K562 (cell line): ENCODE measurements at regions not wholly inside any gene's neighbourhood (a gene's known extent, or its start where the extent isn't known, plus 50 kb on each side); places are given as distances from the start of the nearest gene placed in this dataset.

Source experiments
- ATAC-seq: fragments of 200-7000 bp; cut with Tn5 transposase; 3 replicates; pipeline ENCODE4 v1.9.1; 2020; ENCODE audit warnings: moderate library complexity
- BruUV-seq: library from RNA; stranded (reverse); fragments of 400-500 nt; replicated peaks from 2 replicates; lab custom pipeline; 2021; lab: Mats Ljungman, UMichigan
- CTCF ChIA-PET: fragments of 300-600 bp; formaldehyde crosslinking; extraction: SDS; loops from one replicate; lab custom pipeline; 2021; ENCODE audit warnings: low intra/inter-chr PET ratio; lab: Yijun Ruan, JAX
- POLR2A ChIA-PET: fragments of 300-600, 350-650 bp; sonication (Branson Sonifier 250); formaldehyde crosslinking; extraction: SDS; loops from one replicate; lab custom pipeline; 2021; ENCODE audit warnings: antibody characterized with exemption, inconsistent platforms; lab: Yijun Ruan, JAX
- DNase-seq, 4 experiments: peaks; one replicate each; pipeline versions ENCODE4 v3.0.0 to v3.0.0-alpha.2; 2011 to 2018; ENCODE audit warnings: low spot score in 3 of 4, mixed read lengths in 3 of 4; ENCODE audit errors: extremely low read depth in 1 of 4
- FAIRE-seq: peaks from 2 replicates; lab custom pipeline; 2011; peaks lifted over from hg19 to GRCh38; lab: Jason Lieb, UNC
- H2AFZ ChIP-seq: 2 replicates; pipeline ENCODE4 v1.6.0; 2011; ENCODE audit warnings: low read depth, low read length, control low read depth, inconsistent platforms
- H3K27ac ChIP-seq: fragments of 200-600 bp; 3 replicates; pipeline ENCODE4 v1.8.0; 2011; ENCODE audit warnings: low read depth, mild to moderate bottlenecking, control low read depth, inconsistent platforms, low read length, moderate library complexity, mixed read lengths; ENCODE audit errors: extremely low read depth
- H3K27me3 ChIP-seq, 2 experiments: fragments of 300-600 bp in 1 of 2; 2 replicates in 1 of 2; 3 replicates in 1 of 2; pipeline versions ENCODE4 v1.6.0 to v1.8.0; 2011; ENCODE audit warnings: inconsistent platforms in 2 of 2, low read length in 2 of 2, mild to moderate bottlenecking in 1 of 2, mixed read lengths in 1 of 2, moderate library complexity in 1 of 2; ENCODE audit not compliant: control insufficient read depth in 2 of 2, insufficient read depth in 2 of 2
- H3K36me3 ChIP-seq: fragments of 300-600 bp; 3 replicates; pipeline ENCODE4 v1.8.0; 2011; ENCODE audit warnings: mild to moderate bottlenecking, low read length, inconsistent platforms; ENCODE audit not compliant: control insufficient read depth, insufficient read depth
- H3K4me1 ChIP-seq, 2 experiments: fragments of 200-600 bp in 1 of 2; replicated peaks in 1 of 2; 2 replicates in 1 of 2; 3 replicates in 1 of 2; pipeline versions ENCODE4 v1.5.1 to v1.8.0; 2011; ENCODE audit warnings: inconsistent platforms in 2 of 2, low read length in 2 of 2, mild to moderate bottlenecking in 1 of 2, mixed read lengths in 1 of 2, moderate library complexity in 1 of 2; ENCODE audit not compliant: control insufficient read depth in 2 of 2, insufficient read depth in 2 of 2
- H3K4me2 ChIP-seq: 2 replicates; pipeline ENCODE4 v1.6.1; 2011; ENCODE audit warnings: low read length, control low read depth, inconsistent platforms, mixed read lengths; ENCODE audit not compliant: insufficient read depth
- H3K4me3 ChIP-seq: fragments of 200-600 bp; sonication (generic), shearing (Covaris generic); 2 replicates; pipeline ENCODE4 v1.5.1; 2016; ENCODE audit warnings: control low read depth, inconsistent platforms
- H3K79me2 ChIP-seq: fragments of 200-600 bp; 3 replicates; pipeline ENCODE4 v1.8.0; 2011; ENCODE audit warnings: low read length, inconsistent platforms; ENCODE audit not compliant: control insufficient read depth, insufficient read depth
- H3K9ac ChIP-seq, 2 experiments: 2 replicates each; pipeline versions ENCODE4 v1.6.0 to v1.6.1; 2011; ENCODE audit warnings: low read depth in 2 of 2, low read length in 2 of 2, control low read depth in 1 of 2, inconsistent platforms in 1 of 2, mild to moderate bottlenecking in 1 of 2, mixed read lengths in 1 of 2; ENCODE audit not compliant: insufficient read depth in 1 of 2
- H3K9me1 ChIP-seq: one replicate; pipeline ENCODE4 v1.6.0; 2011; ENCODE audit warnings: inconsistent platforms, mild to moderate bottlenecking, low read length, moderate library complexity; ENCODE audit not compliant: control insufficient read depth, insufficient read depth
- H3K9me3 ChIP-seq: replicated peaks from 2 replicates; pipeline ENCODE4 v1.5.1; 2011; ENCODE audit warnings: low read depth, low read length, inconsistent platforms; ENCODE audit not compliant: control insufficient read depth, insufficient read depth
- H4K20me1 ChIP-seq: replicated peaks from 2 replicates; pipeline ENCODE4 v1.6.1; 2011; ENCODE audit warnings: low read length, inconsistent platforms, mixed read lengths; ENCODE audit not compliant: control insufficient read depth, insufficient read depth
- BRD4 ChIP-seq: fragments of 200-600 bp; sonication (generic); IDR thresholded peaks from 2 replicates; pipeline ENCODE4 v1.6.1; 2017; ENCODE audit warnings: inconsistent platforms
- CTCFL ChIP-seq: IDR thresholded peaks from 2 replicates; pipeline ENCODE4 v1.6.1; 2011; ENCODE audit warnings: borderline replicate concordance, low read depth, mild to moderate bottlenecking, moderate library complexity, low read length; ENCODE audit not compliant: insufficient read depth, poor library complexity, severe bottlenecking
- E2F3 ChIP-seq: fragments of 250-450 bp; sonication (Bioruptor Pico); IDR thresholded peaks from 2 replicates; pipeline ENCODE4 v1.4.0; 2020; ENCODE audit warnings: mild to moderate bottlenecking
- EP300 ChIP-seq: IDR thresholded peaks from 2 replicates; pipeline ENCODE4 v1.6.1; 2012; ENCODE audit warnings: low read length, improper control_type of control experiment
- GTF3C2 ChIP-seq: IDR thresholded peaks from 3 replicates; pipeline ENCODE4 v1.6.1; 2011; ENCODE audit warnings: borderline replicate concordance, mild to moderate bottlenecking, moderate library complexity; ENCODE audit not compliant: insufficient read length; ENCODE audit errors: extremely low read depth
- HDAC3 ChIP-seq: fragments of 450-650 bp; IDR thresholded peaks from 2 replicates; pipeline ENCODE4 v1.6.1; 2018; ENCODE audit warnings: borderline replicate concordance, mild to moderate bottlenecking, moderate library complexity; ENCODE audit not compliant: partially characterized antibody
- JUN ChIP-seq, 2 experiments: sonication (generic) in 1 of 2; formaldehyde crosslinking in 1 of 2; IDR thresholded peaks; 2 replicates each; pipeline versions ENCODE4 v1.6.1 to v1.8.0; 2012 to 2022; ENCODE audit warnings: borderline replicate concordance in 2 of 2, mild to moderate bottlenecking in 2 of 2, improper control_type of control experiment in 1 of 2, low read depth in 1 of 2, low read length in 1 of 2, missing genetic modification reagents in 1 of 2
- PTRF ChIP-seq: fragments of 450-650 bp; IDR thresholded peaks from 2 replicates; pipeline ENCODE4 v1.6.1; 2016; ENCODE audit warnings: mild to moderate bottlenecking, missing genetic modification characterization, missing compliant biosample characterization
- RBM22 ChIP-seq: fragments of 200-400 bp; formaldehyde crosslinking; IDR thresholded peaks from 2 replicates; pipeline ENCODE4 v1.6.1; 2018; ENCODE audit warnings: low read length, low read depth; ENCODE audit not compliant: poor library complexity, severe bottlenecking
- TCFL5 ChIP-seq: fragments of 250-450 bp; sonication (Bioruptor Pico); conservative IDR thresholded peaks from 2 replicates; pipeline ENCODE4 v1.6.1; 2021; ENCODE audit warnings: mild to moderate bottlenecking, moderate library complexity, matching md5 sums
- XRCC4 ChIP-seq: IDR thresholded peaks from one replicate; pipeline ENCODE4 v1.6.1; 2011; ENCODE audit not compliant: insufficient read depth, insufficient read length; ENCODE audit errors: extremely low read depth
- ZNF592 ChIP-seq: fragments of 450-650 bp; IDR thresholded peaks from 2 replicates; pipeline ENCODE4 v1.6.1; 2017; ENCODE audit warnings: antibody characterized with exemption, mild to moderate bottlenecking
- ZZZ3 ChIP-seq: fragments of 450-650 bp; IDR thresholded peaks from 2 replicates; pipeline ENCODE4 v1.6.1; 2016; ENCODE audit warnings: antibody characterized with exemption, mild to moderate bottlenecking, moderate library complexity
- WGBS: fragments of 100-300 bp; shearing (Covaris generic); methylation state at CpG from one replicate; pipeline ENCODE4 v1.1.6; 2016; ENCODE audit warnings: low coverage, mixed read lengths; ENCODE audit not compliant: insufficient coverage; ENCODE audit errors: missing lambda C conversion rate; 5-methylcytosine and 5-hydroxymethylcytosine counted together
- in situ Hi-C: fragments of 300-500 bp; cut with MboI; formaldehyde crosslinking; loops from 4 replicates; pipeline ENCODE4 v1.15.0; 2018; ENCODE audit warnings: inconsistent platforms, mixed read lengths
- intact Hi-C: fragments of 100-400 bp; cut with micrococcal nuclease; formaldehyde crosslinking; loops from 2 replicates; pipeline ENCODE4 v1.14.2; 2022

GRCh38 chr14:101500681-101501080, 60.6 kb upstream of the DIO3 start:
- WGBS = 0% methylated on average over 3 of the region's 4 CpGs
- no TSS peak for BruUV-seq
- no peak for FAIRE-seq
- Histone ChIP-seq H3K36me3 (no peaks in the 10 kb centered on the region), H3K79me2 (no peaks in the 10 kb centered on the region), H2AFZ (no peak overlapping the region), H3K27me3 (peaks cover 5 to 91% of the 10 kb centered on the region in 2 experiments)
- ATAC-seq = no peak
- intact Hi-C loops = no loop called here
- TF ChIP-seq ZNF592 (no peak), ZZZ3 (no peak), PTRF (no peak), CTCFL (no peak), RBM22 (no peak), TCFL5 (CRISPR knock-in tag) (no peak), E2F3 (CRISPR knock-in tag) (no peak), HDAC3 (no peak), JUN (IDR thresholded peaks at IDR 0.05; ENCODE audit: borderline replicate concordance, low read depth, low read length) (no peak), JUN (CRISPR knock-in tag; IDR thresholded peaks at IDR 0.05; ENCODE audit: borderline replicate concordance) (no peak), XRCC4 (no peak), EP300 (no peak), GTF3C2 (no peak), BRD4 (no peak)
- TF ChIP-seq, all 486 proteins: peak for 0
- no peak for DNase-seq
- CTCF ChIA-PET = no interaction called here
- Histone ChIP-seq H3K9me3 (no peaks in the 10 kb centered on the region), H3K4me2 (no peak overlapping the region), H4K20me1 (no peaks in the 10 kb centered on the region), H3K4me1 (no peaks in the 10 kb centered on the region; a peak in 1 of 5 replicates), H3K27ac (no peak overlapping the region), H3K9ac (no peak overlapping the region), H3K4me3 (no peak overlapping the region), H3K9me1 (no peaks in the 10 kb centered on the region)
- in situ Hi-C loops = no loop called here
- POLR2A ChIA-PET = no interaction called here
